ENCODE measurements at regions not wholly inside any gene's neighbourhood (a gene's known extent, or its start where the extent isn't known, plus 50 kb on each side); places are given as distances from the start of the nearest gene placed in this dataset.
"Not testable (repeated sequence)": the region's sequence is repeated elsewhere in the genome, so short reads cannot be mapped to it uniquely, and the experiment has no call there.

GRCh38 chr2:95728878-95729596 lies 137.2 kb downstream of the TRIM43 start:
- DNase-seq: peak; percentile 14 to 19

GRCh38 chr2:95729597-95729955 lies 137.8 kb downstream of the TRIM43 start:
- no peak for DNase-seq

GRCh38 chr2:95730813-95731212 lies 139.0 kb downstream of the TRIM43 start:
- DNase-seq: no peak

GRCh38 chr2:95734976-95735890 lies 143.4 kb downstream of the TRIM43 start:
- DNase-seq: no peak

GRCh38 chr2:95738301-95738700 lies 146.5 kb downstream of the TRIM43 start:
- no peak for DNase-seq

GRCh38 chr2:95752126-95752525 lies 160.3 kb downstream of the TRIM43 start:
- DNase-seq: not testable (repeated sequence)

GRCh38 chr2:95753812-95754211 lies 162.0 kb downstream of the TRIM43 start:
- DNase-seq: not testable (repeated sequence)

GRCh38 chr2:95754213-95754612 lies 162.4 kb downstream of the TRIM43 start:
- not testable (repeated sequence) for DNase-seq

- not testable (repeated sequence) for DNase-seq
These were observed 163.2 kb downstream of the TRIM43 start for GRCh38 chr2:95754819-95755563.

- DNase-seq: not testable (repeated sequence)
These were observed 164.3 kb downstream of the TRIM43 start for GRCh38 chr2:95755956-95756669.

- no peak for DNase-seq
These were observed 166.2 kb downstream of the TRIM43 start for GRCh38 chr2:95757988-95758387.

- DNase-seq: no peak
These were observed 167.9 kb downstream of the TRIM43 start for GRCh38 chr2:95759481-95760246.

- no peak for DNase-seq
These were observed 169.2 kb downstream of the TRIM43 start for GRCh38 chr2:95760806-95761525.

GRCh38 chr2:95761556-95761955 lies 169.8 kb downstream of the TRIM43 start:
- DNase-seq: no peak

GRCh38 chr2:95762023-95763021 lies 170.5 kb downstream of the TRIM43 start:
- not testable (repeated sequence) for DNase-seq

- DNase-seq: not testable (repeated sequence)
These were observed 171.3 kb downstream of the TRIM43 start for GRCh38 chr2:95763074-95763473.

- DNase-seq: not testable (repeated sequence)
These were observed 173.2 kb downstream of the TRIM43 start for GRCh38 chr2:95764966-95765365.

- DNase-seq: not testable (repeated sequence)
These were observed 174.4 kb downstream of the TRIM43 start for GRCh38 chr2:95765925-95766910.

Measured in stimulated activated CD4-positive, alpha-beta T cell treated with anti-CD3 and anti-CD28 coated beads, Interleukin-2, amount 100 ng/mL, for 24 hours (primary cell).